Loucy (cell line): ENCODE measurements at regions not wholly inside any gene's neighbourhood (a gene's known extent, or its start where the extent isn't known, plus 50 kb on each side); places are given as distances from the start of the nearest gene placed in this dataset.

Source experiments
- CTCF ChIP-seq: fragments of 200-600 bp; sonication (generic); conservative IDR thresholded peaks from 2 replicates; pipeline ENCODE4 v1.5.1; 2014; ENCODE audit warnings: mild to moderate bottlenecking, antibody characterized with exemption, low read length
- EZH2phosphoT487 ChIP-seq: fragments of 200-600 bp; IDR thresholded peaks from 2 replicates; pipeline ENCODE4 v1.6.1; 2018; ENCODE audit warnings: antibody characterized with exemption, mild to moderate bottlenecking, moderate library complexity, borderline replicate concordance

GRCh38 chr11:37182031-37182430 lies 584.0 kb upstream of the RAG2 start:
- TF ChIP-seq CTCF (no peak), EZH2phosphoT487 (no peak)
